AG04450 (cell line): ENCODE measurements at regions not wholly inside any gene's neighbourhood (a gene's known extent, or its start where the extent isn't known, plus 50 kb on each side); places are given as distances from the start of the nearest gene placed in this dataset.

ENCODE experiments used
- CTCF ChIA-PET: fragments of 300-600, 350-600 bp; formaldehyde crosslinking; extraction: SDS; loops from one replicate; lab custom pipeline; 2022; ENCODE audit warnings: antibody characterized with exemption, inconsistent platforms; lab: Charles Lee
- POLR2A ChIA-PET: fragments of 350-600 bp; formaldehyde crosslinking; extraction: SDS; loops from one replicate; lab custom pipeline; 2021; ENCODE audit warnings: antibody characterized with exemption, inconsistent platforms; lab: Yijun Ruan, JAX
- DNase-seq: peaks from one replicate; pipeline ENCODE4 v3.0.0-alpha.2; 2011; ENCODE audit warnings: low read depth, low spot score
- H3K27ac ChIP-seq: one replicate; pipeline ENCODE4 v1.5.1; 2012; ENCODE audit warnings: low read depth, low read length, control low read depth
- H3K27me3 ChIP-seq: one replicate; pipeline ENCODE4 v1.6.0; 2012; ENCODE audit warnings: low read length; ENCODE audit not compliant: control insufficient read depth, insufficient read depth
- H3K4me3 ChIP-seq: 2 replicates; pipeline ENCODE4 v1.5.1; 2011; ENCODE audit warnings: mild to moderate bottlenecking, low read depth, low read length, control low read depth
- H3K9me3 ChIP-seq: 2 replicates; pipeline ENCODE4 v1.5.1; 2012; ENCODE audit warnings: low read length; ENCODE audit not compliant: control insufficient read depth, insufficient read depth
- TF ChIP-seq, protein P1 (sequence below): IDR thresholded peaks from 2 replicates; pipeline ENCODE4 v1.5.1; 2011; ENCODE audit warnings: low read depth, low read length, control low read depth, inconsistent platforms

DNA sequence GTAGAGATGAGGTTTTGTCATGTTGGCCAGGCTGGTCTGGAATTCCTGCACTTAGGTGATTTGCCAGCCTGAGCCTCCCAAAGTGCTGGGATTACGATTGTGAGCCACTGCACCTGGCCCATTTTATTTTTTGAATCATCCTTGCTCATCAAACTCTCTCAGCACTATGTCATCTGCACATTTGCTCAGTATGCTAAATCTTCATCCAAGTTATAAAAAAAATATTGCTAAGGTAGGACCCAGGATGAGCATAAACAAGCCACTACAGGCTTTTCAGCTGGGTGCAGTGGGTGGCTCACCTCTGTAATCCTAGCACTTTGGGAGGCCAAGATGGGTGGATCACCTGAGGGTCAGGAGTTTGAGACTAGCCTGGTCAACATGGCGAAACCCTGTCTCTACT is 510.1 kb upstream of the LARGE1 start:
- Histone ChIP-seq H3K27me3 (no peaks in the 10 kb centered on the region), H3K4me3 (no peak overlapping the region), H3K27ac (no peak overlapping the region), H3K9me3 (peaks cover 31% of the 10 kb centered on the region; the same call in 1 of the 2 replicates)
- no peak for DNase-seq
- TF ChIP-seq, protein P1, sequence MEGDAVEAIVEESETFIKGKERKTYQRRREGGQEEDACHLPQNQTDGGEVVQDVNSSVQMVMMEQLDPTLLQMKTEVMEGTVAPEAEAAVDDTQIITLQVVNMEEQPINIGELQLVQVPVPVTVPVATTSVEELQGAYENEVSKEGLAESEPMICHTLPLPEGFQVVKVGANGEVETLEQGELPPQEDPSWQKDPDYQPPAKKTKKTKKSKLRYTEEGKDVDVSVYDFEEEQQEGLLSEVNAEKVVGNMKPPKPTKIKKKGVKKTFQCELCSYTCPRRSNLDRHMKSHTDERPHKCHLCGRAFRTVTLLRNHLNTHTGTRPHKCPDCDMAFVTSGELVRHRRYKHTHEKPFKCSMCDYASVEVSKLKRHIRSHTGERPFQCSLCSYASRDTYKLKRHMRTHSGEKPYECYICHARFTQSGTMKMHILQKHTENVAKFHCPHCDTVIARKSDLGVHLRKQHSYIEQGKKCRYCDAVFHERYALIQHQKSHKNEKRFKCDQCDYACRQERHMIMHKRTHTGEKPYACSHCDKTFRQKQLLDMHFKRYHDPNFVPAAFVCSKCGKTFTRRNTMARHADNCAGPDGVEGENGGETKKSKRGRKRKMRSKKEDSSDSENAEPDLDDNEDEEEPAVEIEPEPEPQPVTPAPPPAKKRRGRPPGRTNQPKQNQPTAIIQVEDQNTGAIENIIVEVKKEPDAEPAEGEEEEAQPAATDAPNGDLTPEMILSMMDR: no peak
- ChIA-PET CTCF (no interaction called here), POLR2A (no interaction called here)

DNA sequence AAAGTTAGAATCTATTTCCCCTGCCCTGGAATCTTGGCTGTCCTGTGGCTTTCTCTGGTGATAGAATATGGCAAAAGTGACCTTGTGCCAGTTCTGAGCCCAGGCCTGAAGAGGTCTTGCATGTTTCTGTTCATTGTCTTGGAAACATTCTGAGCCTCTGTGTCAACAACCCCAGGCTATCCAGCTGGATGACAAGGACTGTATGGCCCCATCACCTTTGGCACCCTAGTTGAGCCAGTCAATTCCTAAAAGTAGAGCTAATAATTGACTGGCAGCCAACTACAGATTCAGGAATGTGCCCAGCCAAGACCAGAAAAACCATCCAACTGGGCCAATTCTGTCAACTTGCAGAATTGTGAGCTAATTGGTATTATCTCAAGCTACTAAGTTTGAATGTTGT is 514.1 kb upstream of the LARGE1 start:
- POLR2A ChIA-PET: no interaction called here
- no peak for DNase-seq
- Histone ChIP-seq H3K9me3 (peaks cover 40% of the 10 kb centered on the region), H3K27ac (no peak overlapping the region), H3K4me3 (no peak overlapping the region), H3K27me3 (no peaks in the 10 kb centered on the region)
- TF ChIP-seq, protein P1: no peak
- CTCF ChIA-PET: no interaction called here

DNA sequence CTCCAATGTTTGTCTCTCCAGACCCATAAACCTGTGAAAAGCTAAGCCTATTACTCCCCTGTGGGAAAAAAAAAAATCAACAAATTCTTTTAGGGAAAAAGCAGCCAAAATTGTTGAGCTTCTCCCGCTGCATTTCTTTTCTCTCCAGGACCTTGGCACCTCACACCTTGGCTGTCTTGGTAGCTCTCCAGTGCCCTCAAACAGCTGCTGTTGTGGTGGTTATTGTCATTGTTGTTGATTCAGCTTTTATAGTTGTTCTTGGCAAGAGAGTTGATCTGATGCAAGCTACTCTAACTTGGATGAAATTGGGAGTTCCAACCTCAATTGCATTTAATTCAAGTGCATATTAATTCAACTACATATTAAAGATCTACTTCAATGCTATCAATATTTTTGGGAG is 516.9 kb upstream of the LARGE1 start:
- CTCF ChIA-PET: no interaction called here
- POLR2A ChIA-PET: no interaction called here
- no peak overlapping the region for H3K4me3 ChIP-seq
- no peaks in the 10 kb centered on the region for H3K27me3 ChIP-seq
- DNase-seq: no peak
- no peak overlapping the region for H3K27ac ChIP-seq
- TF ChIP-seq, protein P1: no peak
- peaks cover 31% of the 10 kb centered on the region for H3K9me3 ChIP-seq

DNA sequence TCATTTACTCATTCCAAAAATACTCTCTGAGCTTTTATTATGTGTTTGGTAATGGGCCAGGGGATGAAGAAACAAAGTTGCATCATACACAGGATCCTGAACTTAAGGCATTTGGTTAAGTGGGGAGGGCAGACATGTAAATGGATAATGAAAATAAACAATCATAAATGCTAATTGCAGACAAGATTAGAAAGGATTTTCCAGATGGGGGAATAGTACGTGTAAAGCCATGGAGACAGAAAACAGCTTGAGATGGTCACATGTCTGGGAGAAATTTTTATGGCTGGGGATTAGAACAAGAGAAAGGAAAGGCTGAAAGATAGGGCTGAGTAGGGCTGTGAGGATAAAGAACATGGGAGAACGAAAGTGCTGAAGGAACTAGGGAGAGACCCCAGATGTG is 534.3 kb upstream of the LARGE1 start:
- CTCF ChIA-PET: no interaction called here
- H3K27ac ChIP-seq: no peak overlapping the region
- no peaks in the 10 kb centered on the region for H3K27me3 ChIP-seq
- POLR2A ChIA-PET: no interaction called here
- no peak overlapping the region for H3K4me3 ChIP-seq
- DNase-seq: no peak
- TF ChIP-seq, protein P1: no peak
- peaks cover 17% of the 10 kb centered on the region for H3K9me3 ChIP-seq

DNA sequence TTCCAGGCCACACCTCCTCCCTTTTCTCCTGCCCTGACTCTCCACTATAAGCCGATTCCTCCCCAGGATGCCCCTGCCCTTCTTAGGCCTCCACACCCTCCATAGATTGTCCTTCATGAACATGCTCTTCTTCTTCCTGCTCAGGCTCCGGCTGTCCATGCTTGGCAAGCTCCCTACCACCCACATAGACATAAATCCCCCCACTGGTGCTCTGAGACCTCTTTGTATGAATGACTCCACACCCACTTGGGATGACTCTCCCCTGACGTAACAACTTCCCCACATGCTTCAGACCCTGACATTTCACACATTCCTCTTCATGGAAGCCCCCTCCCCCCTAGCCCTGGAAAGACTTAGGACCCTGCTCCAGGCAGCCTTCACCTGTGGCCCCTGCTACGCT is 542.5 kb upstream of the LARGE1 start:
- no peak overlapping the region for H3K27ac ChIP-seq
- TF ChIP-seq, protein P1: no peak
- DNase-seq: no peak
- no peak overlapping the region for H3K4me3 ChIP-seq
- H3K27me3 ChIP-seq: no peaks in the 10 kb centered on the region
- peaks cover 15% of the 10 kb centered on the region for H3K9me3 ChIP-seq
- ChIA-PET POLR2A (no interaction called here), CTCF (no interaction called here)
